ENCODE measurements at regions not wholly inside any gene's neighbourhood (a gene's known extent, or its start where the extent isn't known, plus 50 kb on each side); places are given as distances from the start of the nearest gene placed in this dataset.

DNA sequence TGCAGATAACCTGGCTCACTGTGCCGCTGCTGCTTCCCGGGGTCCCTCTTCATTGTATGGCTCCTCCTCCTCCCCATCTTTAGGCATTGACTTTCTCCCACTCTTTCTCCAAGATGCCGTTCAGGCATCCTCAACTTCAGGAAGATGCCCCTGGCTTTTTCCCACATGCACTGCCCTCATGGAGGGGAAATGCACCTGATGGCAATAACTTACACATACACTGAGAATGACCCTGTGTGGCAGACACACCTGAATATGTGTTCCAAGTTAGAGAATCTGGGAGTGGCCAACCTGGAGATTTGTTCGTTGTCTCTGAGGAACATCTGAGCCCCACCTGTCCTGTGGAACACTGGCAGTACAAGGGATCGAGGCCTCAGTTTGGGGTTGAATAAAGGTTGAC lies 273.9 kb upstream of the CHD6 start:
- Histone ChIP-seq H3K9me1 (ENCODE audit: control insufficient read depth, extremely low read depth, insufficient read depth, low read length) (no peaks in the 10 kb centered on the region), H3K36me3 (ENCODE audit: control insufficient read depth in 2 of 2, extremely low read depth in 1 of 2, insufficient read depth in 2 of 2, low read length in 2 of 2) (no peaks in the 10 kb centered on the region), H3K27ac (ENCODE audit: control insufficient read depth, insufficient read depth, low read length) (no peak overlapping the region), H3K79me2 (ENCODE audit: control insufficient read depth, insufficient read depth, low read length) (no peaks in the 10 kb centered on the region), H3K4me1 (ENCODE audit: control insufficient read depth, extremely low read depth, insufficient read depth, low read length) (peaks cover 12% of the 10 kb centered on the region), H3K4me2 (ENCODE audit: control insufficient read depth, extremely low read depth, insufficient read depth, low read depth, low read length) (no peak overlapping the region), H4K20me1 (ENCODE audit: control insufficient read depth, extremely low read depth, insufficient read depth, low read length) (no peaks in the 10 kb centered on the region), H2AFZ (ENCODE audit: control insufficient read depth, low read length) (no peak overlapping the region), H3K9me3 (ENCODE audit: control insufficient read depth, low read depth, low read length) (no peaks in the 10 kb centered on the region), H3K27me3 (ENCODE audit: control insufficient read depth, extremely low read depth, insufficient read depth, low read length) (no peaks in the 10 kb centered on the region), H3K4me3 (ENCODE audit: control insufficient read depth in 2 of 3, extremely low read depth in 1 of 3, insufficient read depth in 2 of 3, low read depth in 1 of 3, low read length in 3 of 3) (no peak overlapping the region), H3K9ac (ENCODE audit: control insufficient read depth, extremely low read depth, insufficient read depth, low read length) (no peak overlapping the region)
- FAIRE-seq (no peak), DNase-seq (ENCODE audit: low read depth, low spot score) (no peak)
- dilution Hi-C loops (cut with MboI; ENCODE audit: extremely low pct_ligation_motif_present, low sequenced_read_pairs), result no loop called here
- TF ChIP-seq EZH2 (IDR thresholded peaks at IDR 0.05; ENCODE audit: low read length) (no peak), CTCF (optimal IDR thresholded peaks at IDR 0.05 in 1 of 3, IDR thresholded peaks at IDR 0.05 in 1 of 3, conservative IDR thresholded peaks at IDR 0.05 in 1 of 3; ENCODE audit: extremely low read depth in 1 of 3, insufficient read depth in 2 of 3, low read length in 3 of 3) (no peak)

- Histone ChIP-seq H3K4me2 (ENCODE audit: control insufficient read depth, extremely low read depth, insufficient read depth, low read depth, low read length) (peak overlapping the region; percentile 29), H3K4me1 (ENCODE audit: control insufficient read depth, extremely low read depth, insufficient read depth, low read length) (peaks cover 12% of the 10 kb centered on the region), H4K20me1 (ENCODE audit: control insufficient read depth, extremely low read depth, insufficient read depth, low read length) (no peaks in the 10 kb centered on the region), H3K79me2 (ENCODE audit: control insufficient read depth, insufficient read depth, low read length) (no peaks in the 10 kb centered on the region), H3K36me3 (ENCODE audit: control insufficient read depth in 2 of 2, extremely low read depth in 1 of 2, insufficient read depth in 2 of 2, low read length in 2 of 2) (no peaks in the 10 kb centered on the region), H2AFZ (ENCODE audit: control insufficient read depth, low read length) (peak overlapping the region; percentile 44), H3K27me3 (ENCODE audit: control insufficient read depth, extremely low read depth, insufficient read depth, low read length) (no peaks in the 10 kb centered on the region), H3K4me3 (ENCODE audit: control insufficient read depth in 2 of 3, extremely low read depth in 1 of 3, insufficient read depth in 2 of 3, low read depth in 1 of 3, low read length in 3 of 3) (no peak overlapping the region), H3K27ac (ENCODE audit: control insufficient read depth, insufficient read depth, low read length) (peak overlapping the region; percentile 7), H3K9ac (ENCODE audit: control insufficient read depth, extremely low read depth, insufficient read depth, low read length) (no peak overlapping the region), H3K9me1 (ENCODE audit: control insufficient read depth, extremely low read depth, insufficient read depth, low read length) (no peaks in the 10 kb centered on the region), H3K9me3 (ENCODE audit: control insufficient read depth, low read depth, low read length) (no peaks in the 10 kb centered on the region)
- TF ChIP-seq EZH2 (IDR thresholded peaks at IDR 0.05; ENCODE audit: low read length), result no peak
- no peak for TF ChIP-seq CTCF (optimal IDR thresholded peaks at IDR 0.05 in 1 of 3, IDR thresholded peaks at IDR 0.05 in 1 of 3, conservative IDR thresholded peaks at IDR 0.05 in 1 of 3; ENCODE audit: extremely low read depth in 1 of 3, insufficient read depth in 2 of 3, low read length in 3 of 3)
- DNase-seq (ENCODE audit: low read depth, low spot score), result no peak
- dilution Hi-C loops (cut with MboI; ENCODE audit: extremely low pct_ligation_motif_present, low sequenced_read_pairs), result no loop called here
- peak; percentile 74 for FAIRE-seq
Observed at GRCh38 chr20:41889844-41890224, 271.7 kb upstream of the CHD6 start.
